NCI-H2196 treated with DMSO at 0.1 percent for 48 hours (cell line): ENCODE measurements at regions not wholly inside any gene's neighbourhood (a gene's known extent, or its start where the extent isn't known, plus 50 kb on each side); places are given as distances from the start of the nearest gene placed in this dataset.
"Not testable (repeated sequence)": the region's sequence is repeated elsewhere in the genome, so short reads cannot be mapped to it uniquely, and the experiment has no call there.

ENCODE experiments used
- DNase-seq: peaks from one replicate; lab custom pipeline; 2025; ENCODE audit not compliant: unreplicated experiment; lab: John Stamatoyannopoulos, UW

GRCh38 chr18:60209042-60209441 is 163.5 kb downstream of the MC4R start:
- no peak for DNase-seq

GRCh38 chr18:60202708-60203107 is 169.9 kb downstream of the MC4R start:
- no peak for DNase-seq

- DNase-seq = no peak
These were observed 172.0 kb downstream of the MC4R start for GRCh38 chr18:60200558-60200957.

DNA sequence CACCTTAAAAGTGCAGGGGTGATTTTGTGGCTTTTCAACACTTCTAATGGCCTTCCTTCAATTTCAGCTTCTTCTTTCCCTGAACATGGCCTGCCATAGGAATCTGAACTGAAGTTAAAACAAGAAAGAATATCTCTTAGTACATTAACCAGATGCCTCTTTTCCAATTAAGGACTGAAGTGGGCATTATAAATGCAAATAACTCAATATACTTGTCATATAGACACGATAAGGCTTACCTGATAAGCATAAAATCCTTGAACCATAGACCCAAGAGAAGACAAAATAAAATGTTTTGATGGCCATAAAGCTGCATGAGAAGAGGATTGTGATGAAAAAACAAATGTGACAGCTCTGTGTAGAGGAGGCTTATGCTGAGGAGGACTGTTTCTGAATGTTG is 173.1 kb downstream of the MC4R start:
- no peak for DNase-seq

DNA sequence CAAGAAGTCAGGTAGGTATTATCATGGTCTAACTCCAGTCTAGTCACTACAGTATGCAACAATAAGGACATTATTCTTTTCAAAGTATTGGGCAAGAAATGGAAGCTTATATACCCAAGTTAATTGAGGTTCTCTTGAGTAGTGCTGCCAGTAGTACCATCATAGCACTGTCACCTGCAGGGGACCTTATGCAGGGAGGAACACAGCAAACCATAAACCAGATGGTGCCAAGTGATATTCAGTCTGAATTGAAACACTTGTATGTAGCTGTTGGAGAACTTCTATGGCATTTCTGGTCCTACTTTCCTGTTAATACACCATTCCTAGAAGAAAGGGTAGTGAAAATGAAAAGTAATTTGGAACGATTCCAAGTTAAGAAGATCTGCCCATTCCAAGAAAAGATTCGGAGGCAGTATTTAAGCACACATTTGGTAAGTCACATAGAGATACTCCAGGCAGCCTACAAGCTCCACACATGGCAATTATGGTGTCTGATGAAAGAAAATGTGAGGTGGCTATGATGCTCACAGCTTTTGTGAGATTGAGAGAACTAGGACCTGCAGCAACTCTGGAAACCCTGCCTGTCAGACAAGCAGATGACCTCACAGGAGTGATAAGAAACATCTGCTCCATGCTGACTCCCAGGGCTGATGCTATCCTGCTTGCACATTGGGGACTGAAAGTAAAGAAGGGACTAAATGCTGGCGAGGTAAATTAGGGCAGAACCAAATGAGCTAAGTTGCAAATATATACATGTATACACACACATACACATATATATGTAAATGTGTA is 174.7 kb downstream of the MC4R start:
- no peak for DNase-seq

- no peak for DNase-seq
These were observed 175.6 kb downstream of the MC4R start for GRCh38 chr18:60196836-60197606.

DNA sequence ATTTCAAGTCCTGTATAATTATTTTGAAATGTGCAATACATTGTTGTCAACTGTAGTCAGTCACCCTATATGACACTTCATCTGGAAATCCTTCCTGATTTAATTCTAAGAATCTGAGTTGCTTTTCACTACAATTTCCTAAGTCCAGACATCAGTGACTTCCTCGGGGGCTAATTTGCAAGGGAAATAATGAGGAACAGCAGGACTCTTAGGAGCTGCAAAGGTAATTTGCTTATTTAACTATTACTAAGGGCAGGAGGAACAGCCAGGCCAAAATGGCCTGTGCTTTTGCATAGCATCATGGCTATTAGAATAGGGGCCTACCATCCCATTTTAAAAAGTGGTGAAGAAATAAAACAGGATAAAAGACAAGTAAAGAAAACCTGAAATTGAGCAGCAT is 178.8 kb downstream of the MC4R start:
- no peak for DNase-seq

- no peak for DNase-seq
These were observed 180.6 kb downstream of the MC4R start for GRCh38 chr18:60191926-60192325.

DNA sequence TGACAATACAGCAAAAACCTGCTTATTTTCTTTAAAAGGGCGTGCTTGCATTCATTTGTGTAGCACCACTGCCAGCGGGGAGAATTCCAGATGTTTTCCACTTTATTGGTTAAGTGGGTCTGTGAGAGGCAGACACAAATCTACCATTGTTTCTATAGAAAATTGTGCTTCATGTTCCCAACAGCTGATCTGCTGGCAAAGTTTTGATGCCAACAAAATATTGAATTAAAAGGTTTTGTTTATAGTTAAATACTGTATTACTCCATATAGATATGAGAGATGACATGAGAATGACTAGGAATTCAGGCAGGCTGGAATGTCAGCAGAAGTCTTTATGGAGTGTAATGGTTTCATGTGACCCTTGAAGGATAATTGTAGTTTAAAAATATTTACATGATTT is 182.7 kb downstream of the MC4R start:
- DNase-seq = no peak

GRCh38 chr18:60188958-60189357 is 183.6 kb downstream of the MC4R start:
- no peak for DNase-seq

DNA sequence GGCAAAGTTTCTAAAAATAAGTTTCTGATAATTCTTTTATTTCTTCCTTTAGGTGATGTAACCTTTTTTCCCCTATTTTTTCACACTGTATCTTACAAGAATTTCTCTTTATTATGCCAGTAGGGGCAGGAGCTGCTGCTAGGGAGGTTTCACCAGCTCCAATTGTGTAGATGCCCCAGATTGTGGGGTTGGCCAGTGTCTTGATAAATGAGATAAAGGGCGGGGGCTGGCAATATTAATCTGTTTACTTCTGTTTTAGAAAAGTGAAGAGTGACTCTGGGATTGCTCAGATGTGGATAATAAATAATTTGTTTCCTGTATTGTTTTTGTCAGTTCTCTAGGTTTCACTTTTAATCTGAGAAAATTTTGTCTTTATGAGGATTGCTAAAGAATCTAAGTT is 190.4 kb downstream of the MC4R start:
- DNase-seq = no peak

DNA sequence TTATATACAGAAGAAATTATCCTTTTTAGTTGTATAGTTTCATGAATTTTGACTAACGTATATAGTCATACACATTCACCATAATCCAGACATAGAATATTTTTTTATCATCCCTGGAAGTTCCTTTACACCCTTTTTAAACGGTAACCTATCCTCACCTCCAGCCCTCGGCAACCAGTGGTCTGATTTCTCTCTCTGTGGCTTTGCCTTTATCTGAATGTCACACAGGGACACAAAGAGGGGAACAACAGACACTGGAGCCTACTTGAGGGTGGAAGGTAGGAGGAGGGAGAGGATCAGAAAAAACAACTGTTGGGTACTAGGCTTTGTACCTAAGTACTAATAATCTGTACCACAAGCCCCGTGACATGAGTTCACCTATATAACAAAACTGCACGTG is 191.9 kb downstream of the MC4R start:
- DNase-seq = no peak

DNA sequence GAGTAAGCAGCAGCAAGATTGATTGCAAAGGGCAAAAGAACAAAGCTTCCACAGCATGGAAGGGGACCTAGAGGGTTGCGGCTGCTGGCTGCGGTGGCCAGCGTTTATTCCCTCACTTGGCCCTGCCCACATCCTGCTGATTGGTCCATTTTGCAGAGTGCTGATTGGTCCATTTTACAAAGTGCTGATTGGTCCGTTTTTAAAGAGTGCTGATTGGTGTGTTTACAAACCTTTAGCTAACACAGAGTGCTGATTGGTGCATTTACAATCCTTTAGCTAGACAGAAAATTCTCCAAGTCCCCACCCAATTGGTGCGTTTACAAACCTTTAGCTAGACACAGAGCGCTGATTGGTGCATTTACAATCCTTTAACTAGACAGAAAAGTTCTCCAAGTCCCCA is 194.4 kb downstream of the MC4R start:
- not testable (repeated sequence) for DNase-seq

- DNase-seq = no peak
These were observed 196.3 kb downstream of the MC4R start for GRCh38 chr18:60176259-60176658.

GRCh38 chr18:60174832-60175231 is 197.7 kb downstream of the MC4R start:
- DNase-seq = no peak

DNA sequence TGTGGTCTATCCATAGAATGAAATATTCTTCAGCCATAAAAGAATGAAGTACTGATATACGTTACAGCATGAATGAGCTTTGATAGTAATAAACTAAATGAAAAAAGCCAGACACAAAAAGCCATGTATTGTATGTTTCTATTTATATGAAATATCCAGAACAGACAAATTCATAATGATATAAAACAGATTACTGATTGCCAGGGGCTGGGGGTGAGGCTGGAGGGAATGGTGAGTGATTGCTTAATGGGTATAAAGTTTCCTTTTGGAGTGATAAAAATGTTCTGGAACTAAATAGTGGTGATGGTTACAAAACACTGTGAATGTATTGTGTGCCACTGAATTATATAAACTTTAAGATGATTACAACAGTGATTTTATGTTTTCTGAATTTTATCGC is 200.5 kb downstream of the MC4R start:
- DNase-seq = no peak

DNA sequence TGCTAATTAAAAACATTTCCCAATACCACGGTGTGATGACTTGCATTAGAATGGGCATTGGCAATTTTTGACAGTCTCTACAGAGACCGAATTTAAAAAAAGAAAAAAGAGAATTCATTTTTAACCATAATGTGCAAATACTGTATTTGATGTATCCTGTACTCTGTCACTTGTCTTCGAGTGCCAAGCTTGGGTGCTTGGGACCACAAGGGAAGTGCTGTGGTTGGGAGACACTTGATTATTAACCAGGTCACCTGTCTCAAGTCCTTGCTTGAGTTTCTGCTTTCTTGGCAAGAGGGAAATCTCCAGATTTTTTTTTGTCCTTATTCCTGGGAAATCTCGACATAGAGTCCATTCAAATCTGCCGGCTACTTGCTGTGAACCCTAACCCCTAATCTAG is 209.0 kb downstream of the MC4R start:
- DNase-seq = no peak

DNA sequence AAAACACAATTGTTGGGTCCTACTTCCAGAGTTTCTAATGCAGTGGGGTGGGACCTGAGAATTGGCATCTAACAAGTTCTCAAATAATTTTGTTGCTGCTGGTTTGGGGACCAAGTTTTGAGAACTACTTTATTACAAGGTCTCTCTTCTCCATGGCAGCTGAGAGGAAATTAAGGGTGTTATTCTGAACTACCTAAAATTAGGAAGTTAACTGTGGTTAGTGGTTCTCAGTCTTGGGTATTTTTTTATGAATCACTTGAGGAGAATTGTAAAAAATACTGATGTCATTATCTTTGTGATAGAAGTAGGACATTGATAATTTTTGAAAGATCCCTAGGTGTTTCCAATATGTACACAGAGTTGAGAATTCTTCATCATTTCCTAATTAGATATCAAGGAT is 210.2 kb downstream of the MC4R start:
- no peak for DNase-seq

- DNase-seq = no peak
These were observed 214.8 kb downstream of the MC4R start for GRCh38 chr18:60157810-60158209.

DNA sequence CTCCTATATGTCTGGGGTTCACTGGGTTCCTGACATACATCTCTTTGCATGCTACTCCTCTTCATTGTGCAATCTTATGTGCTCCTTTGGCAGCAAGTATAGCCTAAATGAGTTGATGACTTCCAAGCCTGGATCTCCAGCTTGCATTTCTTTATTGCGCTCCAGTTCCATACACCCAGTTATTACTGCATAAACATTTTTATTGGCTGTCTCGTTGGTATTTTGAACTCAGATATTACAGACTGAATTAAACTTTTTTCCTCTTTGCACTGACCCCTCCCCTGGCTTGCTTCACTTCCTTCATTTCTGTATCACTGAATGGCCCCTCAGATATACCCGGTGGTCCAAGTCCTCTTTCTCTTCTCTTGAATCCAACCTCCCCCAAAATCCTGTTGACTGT is 219.2 kb downstream of the MC4R start:
- no peak for DNase-seq

- DNase-seq = no peak
These were observed 223.3 kb downstream of the MC4R start for GRCh38 chr18:60149316-60149715.

GRCh38 chr18:60147323-60147722 is 225.3 kb downstream of the MC4R start:
- DNase-seq = no peak
